ENCODE measurements at regions not wholly inside any gene's neighbourhood (a gene's known extent, or its start where the extent isn't known, plus 50 kb on each side); places are given as distances from the start of the nearest gene placed in this dataset.

DNA sequence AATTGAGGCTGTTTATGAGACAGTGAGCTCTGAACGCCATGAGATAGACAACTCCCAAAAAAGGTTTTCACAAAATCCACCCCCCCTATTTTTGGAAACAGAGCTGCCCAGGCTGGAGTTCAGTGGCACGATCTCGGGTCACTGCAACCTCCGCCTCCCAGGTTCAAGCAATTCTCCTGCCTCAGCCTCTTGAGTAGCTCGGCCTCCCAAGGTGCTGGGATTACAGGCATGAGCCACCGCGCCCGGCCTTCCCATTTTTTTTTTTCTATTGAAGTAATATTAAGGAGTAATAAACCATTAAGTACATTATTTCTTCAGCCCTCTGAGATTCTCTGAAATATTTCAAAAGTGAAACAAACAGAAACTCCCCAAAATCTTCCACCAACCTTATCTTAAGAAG is 252.8 kb upstream of the NETO1 start:
- H3K4me3 Mint-ChIP-seq, result no peak overlapping the region
- H3K4me2 ChIP-seq, result no peak overlapping the region
- H2AFZ ChIP-seq, result no peak overlapping the region
- H4K20me1 ChIP-seq (replicated peaks; ENCODE audit: insufficient read depth), result no peaks in the 10 kb centered on the region; the same call in 1 of the 2 replicates
- H3K79me2 ChIP-seq (replicated peaks; ENCODE audit: insufficient read depth), result no peaks in the 10 kb centered on the region
- H3K27ac ChIP-seq (ENCODE audit: low read depth), result no peak overlapping the region
- H3K9me3 Mint-ChIP-seq, result no peaks in the 10 kb centered on the region
- no peaks in the 10 kb centered on the region for H3K4me1 ChIP-seq (ENCODE audit: insufficient read depth)
- H3K27me3 ChIP-seq (ENCODE audit: insufficient read depth), result no peaks in the 10 kb centered on the region
- peaks cover 3% of the 10 kb centered on the region; the same call in 1 of the 3 replicates for H3K4me1 Mint-ChIP-seq
- H3K27ac Mint-ChIP-seq, result no peak overlapping the region
- H3K9me2 ChIP-seq (ENCODE audit: insufficient read depth), result no peaks in the 10 kb centered on the region
- no peaks in the 10 kb centered on the region for H3K36me3 Mint-ChIP-seq (ENCODE audit: low read depth)
- DNase-seq (ENCODE audit: low spot score), result no peak
- H3K36me3 ChIP-seq (ENCODE audit: insufficient read depth), result no peaks in the 10 kb centered on the region
- TF ChIP-seq JUNB (IDR thresholded peaks at IDR 0.05; ENCODE audit: unreplicated experiment), result no peak
- no peak for TF ChIP-seq POLR2AphosphoS5 (IDR thresholded peaks at IDR 0.05; ENCODE audit: low read depth)
- TF ChIP-seq, protein P1, sequence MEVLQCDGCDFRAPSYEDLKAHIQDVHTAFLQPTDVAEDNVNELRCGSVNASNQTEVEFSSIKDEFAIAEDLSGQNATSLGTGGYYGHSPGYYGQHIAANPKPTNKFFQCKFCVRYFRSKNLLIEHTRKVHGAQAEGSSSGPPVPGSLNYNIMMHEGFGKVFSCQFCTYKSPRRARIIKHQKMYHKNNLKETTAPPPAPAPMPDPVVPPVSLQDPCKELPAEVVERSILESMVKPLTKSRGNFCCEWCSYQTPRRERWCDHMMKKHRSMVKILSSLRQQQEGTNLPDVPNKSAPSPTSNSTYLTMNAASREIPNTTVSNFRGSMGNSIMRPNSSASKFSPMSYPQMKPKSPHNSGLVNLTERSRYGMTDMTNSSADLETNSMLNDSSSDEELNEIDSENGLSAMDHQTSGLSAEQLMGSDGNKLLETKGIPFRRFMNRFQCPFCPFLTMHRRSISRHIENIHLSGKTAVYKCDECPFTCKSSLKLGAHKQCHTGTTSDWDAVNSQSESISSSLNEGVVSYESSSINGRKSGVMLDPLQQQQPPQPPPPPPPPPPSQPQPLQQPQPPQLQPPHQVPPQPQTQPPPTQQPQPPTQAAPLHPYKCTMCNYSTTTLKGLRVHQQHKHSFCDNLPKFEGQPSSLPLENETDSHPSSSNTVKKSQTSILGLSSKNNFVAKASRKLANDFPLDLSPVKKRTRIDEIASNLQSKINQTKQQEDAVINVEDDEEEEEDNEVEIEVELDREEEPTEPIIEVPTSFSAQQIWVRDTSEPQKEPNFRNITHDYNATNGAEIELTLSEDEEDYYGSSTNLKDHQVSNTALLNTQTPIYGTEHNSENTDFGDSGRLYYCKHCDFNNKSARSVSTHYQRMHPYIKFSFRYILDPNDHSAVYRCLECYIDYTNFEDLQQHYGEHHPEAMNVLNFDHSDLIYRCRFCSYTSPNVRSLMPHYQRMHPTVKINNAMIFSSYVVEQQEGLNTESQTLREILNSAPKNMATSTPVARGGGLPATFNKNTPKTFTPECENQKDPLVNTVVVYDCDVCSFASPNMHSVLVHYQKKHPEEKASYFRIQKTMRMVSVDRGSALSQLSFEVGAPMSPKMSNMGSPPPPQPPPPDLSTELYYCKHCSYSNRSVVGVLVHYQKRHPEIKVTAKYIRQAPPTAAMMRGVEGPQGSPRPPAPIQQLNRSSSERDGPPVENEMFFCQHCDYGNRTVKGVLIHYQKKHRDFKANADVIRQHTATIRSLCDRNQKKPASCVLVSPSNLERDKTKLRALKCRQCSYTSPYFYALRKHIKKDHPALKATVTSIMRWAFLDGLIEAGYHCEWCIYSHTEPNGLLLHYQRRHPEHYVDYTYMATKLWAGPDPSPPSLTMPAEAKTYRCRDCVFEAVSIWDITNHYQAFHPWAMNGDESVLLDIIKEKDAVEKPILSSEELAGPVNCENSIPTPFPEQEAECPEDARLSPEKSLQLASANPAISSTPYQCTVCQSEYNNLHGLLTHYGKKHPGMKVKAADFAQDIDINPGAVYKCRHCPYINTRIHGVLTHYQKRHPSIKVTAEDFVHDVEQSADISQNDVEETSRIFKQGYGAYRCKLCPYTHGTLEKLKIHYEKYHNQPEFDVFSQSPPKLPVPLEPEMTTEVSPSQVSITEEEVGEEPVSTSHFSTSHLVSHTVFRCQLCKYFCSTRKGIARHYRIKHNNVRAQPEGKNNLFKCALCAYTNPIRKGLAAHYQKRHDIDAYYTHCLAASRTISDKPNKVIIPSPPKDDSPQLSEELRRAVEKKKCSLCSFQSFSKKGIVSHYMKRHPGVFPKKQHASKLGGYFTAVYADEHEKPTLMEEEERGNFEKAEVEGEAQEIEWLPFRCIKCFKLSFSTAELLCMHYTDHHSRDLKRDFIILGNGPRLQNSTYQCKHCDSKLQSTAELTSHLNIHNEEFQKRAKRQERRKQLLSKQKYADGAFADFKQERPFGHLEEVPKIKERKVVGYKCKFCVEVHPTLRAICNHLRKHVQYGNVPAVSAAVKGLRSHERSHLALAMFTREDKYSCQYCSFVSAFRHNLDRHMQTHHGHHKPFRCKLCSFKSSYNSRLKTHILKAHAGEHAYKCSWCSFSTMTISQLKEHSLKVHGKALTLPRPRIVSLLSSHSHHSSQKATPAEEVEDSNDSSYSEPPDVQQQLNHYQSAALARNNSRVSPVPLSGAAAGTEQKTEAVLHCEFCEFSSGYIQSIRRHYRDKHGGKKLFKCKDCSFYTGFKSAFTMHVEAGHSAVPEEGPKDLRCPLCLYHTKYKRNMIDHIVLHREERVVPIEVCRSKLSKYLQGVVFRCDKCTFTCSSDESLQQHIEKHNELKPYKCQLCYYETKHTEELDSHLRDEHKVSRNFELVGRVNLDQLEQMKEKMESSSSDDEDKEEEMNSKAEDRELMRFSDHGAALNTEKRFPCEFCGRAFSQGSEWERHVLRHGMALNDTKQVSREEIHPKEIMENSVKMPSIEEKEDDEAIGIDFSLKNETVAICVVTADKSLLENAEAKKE (CRISPR knock-in tag; IDR thresholded peaks at IDR 0.05), result no peak
- no peak for TF ChIP-seq EZH2phosphoT487 (IDR thresholded peaks at IDR 0.05; ENCODE audit: unreplicated experiment)
- no peak for TF ChIP-seq STAT1 (IDR thresholded peaks at IDR 0.05; ENCODE audit: unreplicated experiment)
- TF ChIP-seq ZNF331 (CRISPR knock-in tag; IDR thresholded peaks at IDR 0.05; ENCODE audit: low read depth), result no peak
- TF ChIP-seq, protein P2, sequence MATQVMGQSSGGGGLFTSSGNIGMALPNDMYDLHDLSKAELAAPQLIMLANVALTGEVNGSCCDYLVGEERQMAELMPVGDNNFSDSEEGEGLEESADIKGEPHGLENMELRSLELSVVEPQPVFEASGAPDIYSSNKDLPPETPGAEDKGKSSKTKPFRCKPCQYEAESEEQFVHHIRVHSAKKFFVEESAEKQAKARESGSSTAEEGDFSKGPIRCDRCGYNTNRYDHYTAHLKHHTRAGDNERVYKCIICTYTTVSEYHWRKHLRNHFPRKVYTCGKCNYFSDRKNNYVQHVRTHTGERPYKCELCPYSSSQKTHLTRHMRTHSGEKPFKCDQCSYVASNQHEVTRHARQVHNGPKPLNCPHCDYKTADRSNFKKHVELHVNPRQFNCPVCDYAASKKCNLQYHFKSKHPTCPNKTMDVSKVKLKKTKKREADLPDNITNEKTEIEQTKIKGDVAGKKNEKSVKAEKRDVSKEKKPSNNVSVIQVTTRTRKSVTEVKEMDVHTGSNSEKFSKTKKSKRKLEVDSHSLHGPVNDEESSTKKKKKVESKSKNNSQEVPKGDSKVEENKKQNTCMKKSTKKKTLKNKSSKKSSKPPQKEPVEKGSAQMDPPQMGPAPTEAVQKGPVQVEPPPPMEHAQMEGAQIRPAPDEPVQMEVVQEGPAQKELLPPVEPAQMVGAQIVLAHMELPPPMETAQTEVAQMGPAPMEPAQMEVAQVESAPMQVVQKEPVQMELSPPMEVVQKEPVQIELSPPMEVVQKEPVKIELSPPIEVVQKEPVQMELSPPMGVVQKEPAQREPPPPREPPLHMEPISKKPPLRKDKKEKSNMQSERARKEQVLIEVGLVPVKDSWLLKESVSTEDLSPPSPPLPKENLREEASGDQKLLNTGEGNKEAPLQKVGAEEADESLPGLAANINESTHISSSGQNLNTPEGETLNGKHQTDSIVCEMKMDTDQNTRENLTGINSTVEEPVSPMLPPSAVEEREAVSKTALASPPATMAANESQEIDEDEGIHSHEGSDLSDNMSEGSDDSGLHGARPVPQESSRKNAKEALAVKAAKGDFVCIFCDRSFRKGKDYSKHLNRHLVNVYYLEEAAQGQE (IDR thresholded peaks at IDR 0.05; ENCODE audit: unreplicated experiment), result no peak
- ATAC-seq, result no peak
- H3K27me3 Mint-ChIP-seq (ENCODE audit: insufficient read depth, low read depth, poor library complexity), result peaks cover 2% of the 10 kb centered on the region
- H3F3A ChIP-seq (replicated peaks; ENCODE audit: low read depth), result no peaks in the 10 kb centered on the region
- H3K4me3 ChIP-seq, result no peak overlapping the region

All from GM23338 (cell line).